HG03135 (cell line): ENCODE measurements at regions not wholly inside any gene's neighbourhood (a gene's known extent, or its start where the extent isn't known, plus 50 kb on each side); places are given as distances from the start of the nearest gene placed in this dataset.

Experiments used
- ATAC-seq: cut with Tn5 transposase; IDR thresholded peaks from one replicate; pipeline ENCODE4 v1.9.1; 2021; ENCODE audit warnings: mild to moderate bottlenecking, moderate library complexity; ENCODE audit not compliant: unreplicated experiment

- ATAC-seq = peak; percentile 96
Observed at GRCh38 chr4:10180927-10181744, 64.5 kb upstream of the WDR1 start.

- ATAC-seq = no peak
Observed at GRCh38 chr4:10180603-10180926, 64.0 kb upstream of the WDR1 start.

DNA sequence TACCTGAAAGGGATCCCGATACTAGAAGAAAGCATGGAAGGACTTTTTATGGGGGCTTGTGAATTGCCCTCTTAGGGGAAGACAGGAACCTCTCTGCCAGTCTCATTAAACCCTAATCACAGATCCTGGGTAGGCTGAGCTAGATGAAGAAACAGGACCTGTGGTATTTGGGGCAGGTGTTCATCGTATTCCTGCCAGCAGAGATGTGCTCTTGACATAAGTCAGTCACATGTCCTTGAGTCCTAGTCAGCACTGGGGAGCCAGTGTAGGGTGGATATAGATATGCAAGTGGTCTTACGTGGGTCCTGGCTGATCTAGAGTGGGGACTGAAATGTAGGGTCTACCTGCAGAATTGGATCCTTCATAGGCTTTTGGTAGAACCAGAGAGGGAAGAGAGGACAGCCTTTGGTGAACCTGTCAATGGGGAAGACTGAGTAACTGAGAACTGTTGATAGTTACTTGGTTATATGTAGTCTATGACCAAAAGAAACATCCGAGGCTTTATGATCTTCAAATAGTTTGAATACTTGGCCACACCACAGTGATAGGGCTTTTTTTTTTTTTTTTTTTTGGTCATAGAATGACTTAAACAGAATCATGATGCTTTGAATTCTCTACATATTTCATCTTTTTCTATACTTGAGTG lies 63.5 kb upstream of the WDR1 start:
- ATAC-seq = no peak

GRCh38 chr4:10178763-10179162 lies 62.2 kb upstream of the WDR1 start:
- ATAC-seq = no peak

DNA sequence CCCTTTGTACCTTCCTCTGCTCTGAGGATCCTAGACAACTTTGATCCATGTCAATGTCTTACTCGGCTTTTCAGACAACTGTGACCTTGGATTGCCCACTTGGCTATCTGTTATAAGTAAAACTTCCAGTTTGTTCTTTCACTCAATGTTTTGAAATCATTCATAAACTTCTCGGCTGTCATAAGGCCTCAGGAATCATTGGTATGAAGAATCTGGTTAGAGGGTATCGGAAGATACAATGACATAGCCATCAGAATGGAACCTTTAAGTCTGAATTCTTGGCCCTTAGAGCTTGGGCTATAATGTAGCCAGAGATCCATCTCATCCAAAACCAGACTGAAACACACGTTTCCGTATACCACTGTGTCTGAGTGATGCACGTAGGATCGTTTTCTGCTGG lies 59.0 kb upstream of the WDR1 start:
- ATAC-seq = no peak

DNA sequence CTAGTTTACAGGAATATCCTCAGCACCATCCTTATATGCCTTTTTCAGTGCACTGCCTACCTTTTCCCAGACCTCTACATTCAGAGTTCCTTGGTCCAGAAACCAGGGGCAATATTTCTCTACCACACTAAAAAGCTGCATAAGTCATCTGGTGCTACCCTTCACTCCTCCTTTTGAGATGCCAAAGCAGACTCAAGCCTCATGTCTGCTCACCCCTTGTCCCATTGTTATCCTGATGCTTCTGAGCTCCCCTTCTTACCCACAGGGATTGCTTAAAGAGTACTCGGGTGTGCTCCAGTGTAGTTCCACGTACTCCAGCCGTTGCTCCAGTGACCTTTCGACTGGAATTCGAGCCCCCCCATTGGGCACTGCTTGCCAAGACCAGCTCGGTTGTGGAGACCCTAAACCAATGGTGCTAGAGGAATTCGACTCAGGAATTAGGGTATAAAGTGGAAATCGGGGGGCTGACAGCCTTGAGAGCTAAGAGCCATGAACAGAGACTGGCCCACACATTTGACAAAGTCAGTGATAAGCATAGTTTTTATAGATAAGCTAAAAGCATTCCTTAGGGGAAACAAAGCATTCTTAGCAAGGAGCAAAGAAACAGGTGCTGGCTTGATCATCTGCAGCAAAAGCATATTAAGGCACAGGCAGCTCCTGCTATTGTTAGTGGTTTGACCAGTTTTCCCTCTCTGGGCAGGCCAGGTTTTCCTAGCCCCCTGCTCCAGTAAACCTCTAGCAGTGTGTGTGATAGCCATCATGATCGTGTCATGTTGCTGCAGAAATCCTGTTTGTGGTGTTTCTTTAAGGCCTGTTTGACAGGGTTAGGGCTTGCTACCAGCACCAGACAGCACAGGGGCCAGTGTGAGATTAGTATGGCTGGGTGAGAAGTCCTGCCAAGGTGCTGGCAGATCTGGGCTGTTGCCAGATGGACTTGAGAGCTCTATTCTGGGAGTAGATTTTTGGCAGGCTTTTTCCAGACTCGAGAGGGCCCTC lies 57.5 kb upstream of the WDR1 start:
- no peak for ATAC-seq

- ATAC-seq = no peak
Observed at GRCh38 chr4:10173037-10173753, 56.6 kb upstream of the WDR1 start.

GRCh38 chr4:10172278-10172921 lies 55.8 kb upstream of the WDR1 start:
- ATAC-seq = no peak

GRCh38 chr4:10171055-10171454 lies 54.5 kb upstream of the WDR1 start:
- no peak for ATAC-seq

DNA sequence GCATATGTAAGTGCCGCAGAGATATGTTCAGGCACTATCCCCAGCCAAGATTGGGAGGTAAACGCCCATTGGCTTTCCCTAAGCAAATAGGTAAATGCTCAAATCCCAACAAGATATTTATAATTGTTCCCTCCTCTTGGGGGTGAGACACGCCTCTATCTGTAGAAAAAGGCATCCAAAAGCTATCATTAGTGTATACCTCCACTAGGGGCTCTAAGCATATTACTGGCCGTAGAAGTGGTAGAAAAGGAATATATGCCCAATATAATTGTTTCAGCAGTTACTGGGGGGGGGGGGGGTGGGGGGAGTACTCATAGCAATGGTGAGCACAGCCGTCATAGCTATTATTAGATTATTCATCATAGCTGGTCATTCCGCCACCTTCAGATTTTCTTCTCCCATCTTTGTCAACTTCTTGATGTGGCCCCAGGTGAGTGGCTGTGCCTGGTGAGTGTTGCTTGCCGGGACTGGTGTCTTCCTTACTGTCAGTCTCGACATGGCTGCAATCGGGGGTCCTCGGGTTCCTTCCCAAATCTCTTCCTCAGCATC lies 53.3 kb upstream of the WDR1 start:
- no peak for ATAC-seq

DNA sequence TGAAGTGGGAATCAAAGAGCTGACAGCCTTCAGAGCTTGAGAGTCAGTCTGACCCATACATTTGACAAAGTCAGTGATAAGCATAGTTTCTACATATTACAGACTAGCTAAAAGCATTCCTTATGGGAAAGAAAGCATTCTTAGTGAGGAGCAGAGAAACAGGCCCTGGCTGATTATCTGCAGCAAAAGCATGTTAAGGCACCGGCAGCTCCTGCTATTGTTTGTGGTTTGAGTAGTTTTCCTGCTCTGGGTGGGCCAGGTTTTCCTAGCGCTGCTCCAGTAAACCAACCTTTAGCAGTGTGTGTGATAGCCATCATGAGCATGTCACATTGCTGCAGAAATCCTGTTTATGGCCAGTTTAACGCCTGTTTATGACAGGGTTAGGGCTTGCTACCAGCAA lies 51.6 kb upstream of the WDR1 start:
- no peak for ATAC-seq

DNA sequence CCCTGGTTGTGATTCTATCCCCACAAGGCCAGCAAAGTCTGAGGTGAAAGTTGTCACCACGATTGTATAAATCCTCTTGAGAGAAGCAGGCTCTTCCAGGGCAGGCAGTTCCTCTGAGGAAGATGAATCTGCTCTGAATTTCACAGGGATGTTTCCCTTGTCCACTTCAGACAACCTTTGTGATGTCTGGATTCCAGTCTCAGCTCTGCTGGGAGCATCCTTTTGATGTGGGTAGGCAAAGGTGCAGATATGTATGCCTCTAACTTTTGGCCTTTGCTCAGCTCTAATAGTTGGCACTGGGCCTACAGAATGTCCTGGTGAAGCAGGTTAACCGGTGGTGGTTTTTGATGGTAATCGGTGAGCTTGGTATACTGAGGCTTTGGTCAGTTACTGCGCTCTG lies 50.6 kb upstream of the WDR1 start:
- no peak for ATAC-seq
